ENCODE measurements at regions not wholly inside any gene's neighbourhood (a gene's known extent, or its start where the extent isn't known, plus 50 kb on each side); places are given as distances from the start of the nearest gene placed in this dataset.

GRCh38 chr9:90046317-90046861 is 441.6 kb downstream of the GADD45G start:
- H4K20me1 ChIP-seq (replicated peaks in 1 of 2; ENCODE audit: control insufficient read depth in 1 of 2, insufficient read depth in 2 of 2, low read length in 2 of 2): no peaks in the 10 kb centered on the region
- H3K36me3 ChIP-seq (ENCODE audit: control insufficient read depth in 2 of 4, insufficient read depth in 4 of 4, low read length in 3 of 4): no peaks in the 10 kb centered on the region
- no peaks in the 10 kb centered on the region for H3K79me2 ChIP-seq (ENCODE audit: control insufficient read depth in 1 of 2, insufficient read depth in 2 of 2, low read length in 2 of 2)
- H4K8ac ChIP-seq (ENCODE audit: extremely low read depth, insufficient read depth, low read length): no peak overlapping the region
- no peak overlapping the region for H2BK20ac ChIP-seq (ENCODE audit: low read length)
- ChIA-PET CTCF (ENCODE audit: partially characterized antibody) (interaction anchor here (0.6 to 2.0 kb wide), 5 partner anchors 13 to 448 kb away, joined by 3 to 8 read pairs (median 3); no protein-coding TSS in a partner anchor), POLR2A (ENCODE audit: partially characterized antibody) (no interaction called here)
- no peak overlapping the region for H4K5ac ChIP-seq (ENCODE audit: insufficient read length, low read depth, low read length)
- no peak overlapping the region for H3K9ac ChIP-seq (replicated peaks in 1 of 4; ENCODE audit: extremely low read depth in 1 of 4, low read depth in 3 of 4, low read length in 3 of 4)
- no peak for TF ChIP-seq KDM4A (IDR thresholded peaks at IDR 0.05; ENCODE audit: low read depth, low read length, severe bottlenecking)
- no peak overlapping the region for H3K56ac ChIP-seq (replicated peaks; ENCODE audit: insufficient read length, low read depth, low read length)
- H2BK15ac ChIP-seq (ENCODE audit: low read length): no peak overlapping the region
- no peak overlapping the region for H2BK12ac ChIP-seq (ENCODE audit: low read depth, low read length)
- no peak overlapping the region for H3K18ac ChIP-seq (ENCODE audit: extremely low read depth, low read length)
- no peak overlapping the region for H2AFZ ChIP-seq (ENCODE audit: low read length)
- no peak overlapping the region for H2AK5ac ChIP-seq (ENCODE audit: low read depth, low read length)
- H3K9me3 ChIP-seq (ENCODE audit: insufficient read depth in 2 of 2, low read depth in 1 of 2, low read length in 1 of 2): no peaks in the 10 kb centered on the region
- no peaks in the 10 kb centered on the region for H3K27me3 ChIP-seq (replicated peaks in 1 of 4; ENCODE audit: control insufficient read depth in 3 of 4, extremely low read depth in 1 of 4, insufficient read depth in 3 of 4, low read length in 3 of 4)
- DNase-seq (ENCODE audit: low read depth in 1 of 2, low spot score in 2 of 2) (peak in 1 of 2 experiments; percentile 10), FAIRE-seq (no peak)
- H3K27ac ChIP-seq (ENCODE audit: low read depth, low read length): no peak overlapping the region
- H3K23ac ChIP-seq (ENCODE audit: insufficient read length): no peak overlapping the region
- H3K4me1 ChIP-seq (replicated peaks in 1 of 4; ENCODE audit: control insufficient read depth in 3 of 4, insufficient read depth in 4 of 4, low read length in 3 of 4): peaks cover 0 to 4% (median 0%) of the 10 kb centered on the region in 4 experiments; a peak in 2 of 7 replicates
- no peak overlapping the region for H3K4me3 ChIP-seq (ENCODE audit: extremely low read depth in 1 of 4, insufficient read depth in 2 of 4, low read depth in 3 of 4, low read length in 4 of 4)
- no peak overlapping the region for H2BK120ac ChIP-seq (replicated peaks; ENCODE audit: low read depth, low read length)
- H3K4ac ChIP-seq (replicated peaks; ENCODE audit: insufficient read length, low read depth, low read length): no peak overlapping the region
- H3K23me2 ChIP-seq (ENCODE audit: low read depth, low read length): no peaks in the 10 kb centered on the region
- H3K4me2 ChIP-seq (ENCODE audit: insufficient read depth in 1 of 2, low read depth in 2 of 2, low read length in 2 of 2): no peak overlapping the region
- H3K14ac ChIP-seq (ENCODE audit: insufficient read length): no peak overlapping the region
- no peak overlapping the region for H4K91ac ChIP-seq (replicated peaks; ENCODE audit: insufficient read length, low read length)
- H3K79me1 ChIP-seq (ENCODE audit: low read depth, low read length): no peaks in the 10 kb centered on the region
- no peak overlapping the region for H2BK5ac ChIP-seq (ENCODE audit: low read depth, low read length)
- WGBS, 2 experiments (ENCODE audit: extremely low coverage in 1 of 2, insufficient coverage in 1 of 2, insufficient read length in 1 of 2, insufficient replicate concordance in 2 of 2, low coverage in 1 of 2, low lambda C conversion rate in 2 of 2, missing lambda C conversion rate in 1 of 2): 82% methylated on average over 7 of the region's 7 CpGs; no CpG with 5 or more reads in 1 of the 2 experiments

Data from H1 (cell line).